GM18517 (cell line): ENCODE measurements at regions not wholly inside any gene's neighbourhood (a gene's known extent, or its start where the extent isn't known, plus 50 kb on each side); places are given as distances from the start of the nearest gene placed in this dataset.

Source experiments
- ATAC-seq: cut with Tn5 transposase; IDR thresholded peaks from one replicate; pipeline ENCODE4 v1.9.1; 2021; ENCODE audit warnings: mild to moderate bottlenecking, moderate library complexity; ENCODE audit not compliant: unreplicated experiment

DNA sequence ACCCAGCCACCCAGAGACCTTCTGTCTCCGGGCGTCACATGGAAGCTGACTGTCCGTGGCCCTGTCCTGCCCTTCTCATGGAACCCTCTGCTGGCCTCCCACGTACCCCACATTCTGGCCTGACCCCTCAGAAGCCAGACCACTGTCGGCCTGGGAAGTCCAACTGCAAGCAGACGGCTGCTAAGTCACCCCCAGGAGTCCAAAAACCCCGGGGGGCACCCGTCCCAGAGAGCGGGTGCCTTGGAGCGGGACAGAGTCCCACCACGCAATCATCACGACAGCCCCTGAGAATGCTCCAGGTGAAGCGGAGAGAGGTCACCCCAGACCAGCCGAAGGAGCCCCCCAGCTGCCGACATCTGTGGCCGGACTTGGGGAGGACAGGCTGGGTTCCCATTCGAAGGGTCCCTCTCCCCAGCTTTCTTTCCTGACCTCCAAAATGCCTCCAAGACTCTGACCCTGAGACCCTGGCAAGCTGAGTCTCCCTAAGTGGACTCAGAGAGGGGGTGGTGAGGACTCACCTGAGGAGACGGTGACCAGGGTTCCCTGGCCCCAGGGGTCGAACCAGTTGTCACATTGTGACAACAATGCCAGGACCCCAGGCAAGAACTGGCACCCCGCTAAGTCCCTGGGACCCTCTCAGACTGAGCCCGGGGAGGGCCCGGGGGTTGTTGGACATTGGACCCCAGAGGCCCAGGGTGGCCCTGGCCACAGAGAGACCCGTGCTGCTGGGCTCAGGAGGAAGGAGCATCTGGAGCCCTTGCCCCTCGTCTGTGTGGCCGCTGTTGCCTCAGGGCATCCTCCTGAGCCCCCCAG is 337.1 kb downstream of the TMEM121 start:
- no peak for ATAC-seq

DNA sequence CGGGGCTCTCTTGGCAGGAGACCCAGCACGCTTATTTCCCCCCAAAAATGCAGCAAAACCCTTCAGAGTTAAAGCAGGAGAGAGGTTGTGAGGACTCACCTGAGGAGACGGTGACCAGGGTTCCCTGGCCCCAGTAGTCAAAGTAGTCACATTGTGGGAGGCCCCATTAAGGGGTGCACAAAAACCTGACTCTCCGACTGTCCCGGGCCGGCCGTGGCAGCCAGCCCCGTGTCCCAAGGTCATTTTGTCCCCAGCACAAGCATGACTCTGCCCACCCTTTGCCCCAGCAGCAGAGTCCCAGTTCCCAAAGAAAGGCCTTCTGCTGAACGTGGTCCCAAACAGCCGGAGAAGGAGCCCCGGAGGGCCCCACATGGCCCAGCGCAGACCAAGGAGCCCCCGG is 337.7 kb downstream of the TMEM121 start:
- no peak for ATAC-seq

DNA sequence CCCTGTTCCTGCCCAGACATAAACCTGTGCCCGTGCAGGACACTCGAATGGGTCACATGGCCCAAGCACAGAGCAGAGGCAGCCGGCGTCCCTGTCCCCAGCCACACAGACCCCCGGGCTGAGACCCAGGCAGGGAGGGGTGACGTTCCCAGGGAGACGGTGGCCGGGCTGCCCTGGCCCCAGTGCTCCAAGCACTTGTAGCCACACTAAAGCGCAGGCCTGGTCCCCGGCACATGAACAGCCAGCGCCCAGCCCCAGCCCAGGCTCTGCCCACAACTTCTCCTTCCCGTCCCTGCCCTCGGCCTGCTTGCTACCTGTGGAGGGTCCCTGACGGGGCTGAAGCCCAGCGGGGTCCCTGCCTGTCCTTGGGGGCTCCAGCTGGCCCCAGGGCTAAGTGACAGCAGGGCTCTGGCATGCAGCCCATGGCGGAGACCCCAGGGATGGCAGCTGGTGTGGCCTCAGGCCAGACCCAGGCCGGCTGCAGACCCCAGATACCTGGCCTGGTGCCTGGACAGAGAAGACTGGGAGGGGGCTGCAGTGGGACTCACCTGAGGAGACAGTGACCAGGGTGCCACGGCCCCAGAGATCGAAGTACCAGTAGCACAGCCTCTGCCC is 338.4 kb downstream of the TMEM121 start:
- no peak for ATAC-seq

DNA sequence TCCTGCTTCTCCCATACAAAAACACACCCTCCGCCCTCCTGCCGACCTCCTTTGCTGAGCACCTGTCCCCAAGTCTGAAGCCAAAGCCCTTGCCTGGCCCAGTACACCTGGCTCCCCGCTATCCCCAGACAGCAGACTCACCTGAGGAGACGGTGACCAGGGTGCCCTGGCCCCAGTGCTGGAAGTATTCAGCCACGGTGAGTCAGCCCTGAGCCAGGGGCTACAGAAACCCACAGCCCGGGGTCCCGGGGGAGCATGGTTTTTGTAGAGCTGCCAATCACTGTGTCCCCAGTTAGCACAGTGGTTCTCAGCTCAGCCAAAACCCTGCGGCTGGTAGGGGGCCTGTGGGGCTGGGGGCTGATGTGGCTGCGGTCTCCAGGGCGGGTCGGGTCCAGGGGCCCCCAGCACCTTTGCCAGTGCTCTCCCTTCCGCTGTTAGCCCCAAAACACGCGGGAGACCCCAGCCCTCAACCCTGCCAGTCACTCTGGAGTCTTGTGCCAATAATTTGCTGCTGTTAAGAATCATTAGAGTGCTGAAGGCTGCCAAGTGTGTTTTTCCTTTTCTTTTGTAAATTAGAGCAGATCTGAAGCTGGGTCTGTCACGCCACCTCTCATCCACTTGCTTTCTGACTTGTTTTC is 339.0 kb downstream of the TMEM121 start:
- ATAC-seq: no peak

DNA sequence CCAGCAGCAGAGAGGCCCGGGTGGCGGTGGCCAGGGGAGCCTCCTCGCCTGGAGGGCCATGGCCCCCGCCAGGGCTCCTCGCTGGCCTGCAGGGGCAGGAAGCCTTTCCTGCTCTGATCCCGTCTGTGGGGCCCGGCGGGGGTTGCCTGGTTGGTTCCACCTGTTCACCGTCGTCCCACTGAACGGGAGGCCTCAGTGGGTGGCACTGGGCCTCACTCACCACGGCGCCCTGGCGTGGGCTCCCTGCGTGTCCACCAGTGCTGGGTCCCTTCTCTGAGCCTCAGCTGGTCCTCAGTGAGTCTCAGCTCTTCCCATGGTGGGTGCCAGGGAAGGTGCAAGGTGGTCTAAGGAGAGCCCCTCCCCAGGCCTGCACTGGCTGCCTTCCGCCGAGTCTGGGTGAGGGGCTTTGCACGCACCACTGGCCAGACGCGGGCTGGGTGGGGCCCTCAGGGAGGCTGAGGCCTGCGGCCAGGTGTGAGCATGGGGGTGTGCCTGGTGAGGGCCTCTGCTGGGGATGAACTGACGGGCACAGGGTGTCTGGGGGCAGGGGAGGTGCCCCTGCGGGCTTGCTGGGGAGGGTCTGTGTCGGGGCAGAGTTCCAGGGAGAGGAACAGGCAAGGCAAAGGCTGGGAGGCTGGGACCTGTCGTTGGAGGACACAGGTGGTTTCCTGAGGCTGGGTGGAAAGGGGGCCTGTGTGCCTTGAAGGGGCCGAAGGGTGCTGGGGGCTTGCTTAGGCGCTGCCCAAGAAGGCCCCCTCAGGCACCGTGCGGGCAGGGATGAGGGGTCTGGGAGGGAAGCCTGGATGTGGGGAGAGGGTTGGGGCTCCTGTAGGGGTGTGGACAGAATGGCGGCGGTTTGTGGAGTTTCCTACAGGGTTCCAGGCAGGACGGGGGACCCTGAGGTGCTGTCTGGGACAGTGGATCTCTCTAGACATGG is 339.8 kb downstream of the TMEM121 start:
- no peak for ATAC-seq

DNA sequence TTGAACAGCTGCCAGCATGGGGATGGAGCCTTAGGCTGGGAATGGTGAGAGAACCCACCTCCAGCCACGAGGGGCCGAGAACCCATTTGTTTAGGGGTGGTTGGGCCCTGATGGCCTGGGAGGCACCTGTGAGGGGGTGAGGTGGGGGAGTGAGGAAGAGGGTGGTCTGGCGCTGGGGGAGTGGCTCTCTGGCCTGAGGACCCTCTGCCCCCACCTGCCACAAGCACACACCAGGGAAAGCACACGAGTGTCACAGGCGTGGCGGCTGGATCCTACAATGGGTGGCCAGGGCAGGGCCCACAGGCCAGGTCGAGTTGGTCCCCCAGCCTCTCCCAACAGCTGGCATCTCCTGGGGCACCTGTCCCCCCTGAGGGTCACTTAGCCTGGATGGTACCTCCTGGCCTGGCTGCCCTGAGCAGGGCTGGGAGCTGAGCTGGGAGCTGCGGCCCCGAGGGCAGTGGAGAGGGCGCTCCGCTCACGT is 340.5 kb downstream of the TMEM121 start:
- ATAC-seq: no peak

DNA sequence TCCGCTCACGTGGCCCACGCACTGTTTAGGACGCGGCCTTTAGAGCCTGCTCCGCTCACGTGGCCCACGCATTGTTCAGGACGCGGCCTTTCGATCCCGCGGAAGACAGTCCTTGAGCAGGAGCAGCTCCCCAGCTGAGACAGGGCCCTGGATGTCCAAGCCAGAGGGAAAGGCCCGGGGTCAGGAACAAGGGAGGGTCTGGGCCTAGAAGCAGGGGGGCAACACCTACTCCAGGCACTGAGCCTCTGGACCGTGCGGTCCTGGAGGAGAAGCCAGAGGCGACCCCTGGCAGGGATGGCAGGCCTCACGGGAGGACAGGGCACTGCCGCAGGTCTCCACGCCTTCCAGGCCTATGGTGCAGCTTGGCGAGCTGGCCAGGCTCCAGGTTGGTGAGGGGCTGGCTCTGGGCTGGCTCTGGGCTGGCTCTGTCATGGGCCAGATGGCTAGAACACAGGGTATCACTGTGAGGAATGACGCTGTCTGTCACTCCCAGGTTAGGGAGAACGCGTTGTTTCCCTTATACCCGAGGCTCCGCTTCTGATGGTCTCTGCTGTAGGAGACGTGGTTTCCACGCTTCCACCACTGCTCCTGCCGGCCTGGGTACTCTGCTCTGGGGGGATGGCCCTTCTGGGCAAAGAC is 341.7 kb downstream of the TMEM121 start:
- no peak for ATAC-seq

DNA sequence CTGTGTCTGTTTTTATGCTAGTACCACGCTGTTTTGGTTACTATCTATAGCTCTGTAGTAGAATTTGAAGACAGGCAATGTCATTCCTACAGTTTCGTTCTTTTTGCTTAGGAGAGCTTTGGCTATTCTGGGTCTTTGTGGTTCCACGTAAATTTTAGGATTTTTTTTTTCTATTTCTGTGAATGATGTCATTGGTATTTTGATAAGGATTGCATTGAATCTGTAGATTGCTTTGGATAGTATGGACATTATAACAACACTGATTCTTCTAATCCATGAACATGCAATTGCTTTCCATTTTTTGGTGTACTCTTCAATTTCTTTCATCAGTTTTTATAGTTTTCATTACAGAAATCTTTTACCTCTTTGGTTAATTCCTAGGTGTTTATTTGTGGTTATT is 345.2 kb downstream of the TMEM121 start:
- no peak for ATAC-seq

DNA sequence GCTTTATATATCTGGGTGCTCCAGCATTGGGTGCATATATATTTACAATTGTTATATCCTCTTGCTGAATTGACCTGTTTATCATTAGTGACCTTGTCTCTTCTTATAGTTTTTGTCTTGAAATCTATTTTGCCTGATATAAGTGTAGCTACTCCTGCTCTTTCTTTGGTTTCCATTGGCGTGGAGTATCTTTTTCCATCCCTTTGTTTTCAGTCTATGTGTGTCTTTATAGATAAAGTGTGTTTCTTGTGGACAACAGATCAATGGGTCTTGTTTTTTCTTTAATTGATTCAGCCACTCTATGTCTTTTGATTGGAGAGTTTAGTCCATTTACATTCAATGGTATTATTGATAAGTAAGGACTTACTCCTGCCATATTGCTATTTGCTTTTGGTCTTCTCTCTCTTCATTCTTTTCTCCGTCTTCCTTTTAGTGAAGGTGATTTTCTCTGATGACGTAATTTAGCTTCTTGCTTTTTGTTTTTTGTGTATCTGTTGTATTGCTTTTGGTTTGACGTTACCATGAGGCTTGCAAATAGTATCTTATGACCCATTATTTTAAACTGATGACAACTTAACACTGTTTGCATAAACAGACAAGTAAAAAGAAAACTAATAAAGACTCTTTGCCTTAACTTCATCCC is 347.6 kb downstream of the TMEM121 start:
- ATAC-seq: no peak

DNA sequence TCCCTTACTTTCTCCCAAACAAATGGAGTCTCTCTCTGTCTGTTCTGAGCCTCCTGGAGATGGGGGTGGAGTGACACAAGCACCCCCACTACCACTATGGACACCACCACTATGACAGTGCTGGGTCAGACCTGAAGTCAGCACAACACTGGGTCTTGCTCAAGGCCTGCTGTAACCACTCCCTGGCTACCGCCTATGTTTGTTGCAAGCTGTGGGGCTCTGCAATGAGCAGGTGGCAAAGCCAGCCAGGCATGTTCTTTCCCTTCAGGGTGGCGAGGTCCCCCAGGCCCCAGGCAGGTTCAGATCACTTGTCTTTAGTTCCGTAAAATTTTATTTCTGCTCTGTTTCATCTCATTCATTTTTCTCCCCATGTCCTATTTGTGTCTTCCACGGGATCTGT is 349.8 kb downstream of the TMEM121 start:
- ATAC-seq: no peak

DNA sequence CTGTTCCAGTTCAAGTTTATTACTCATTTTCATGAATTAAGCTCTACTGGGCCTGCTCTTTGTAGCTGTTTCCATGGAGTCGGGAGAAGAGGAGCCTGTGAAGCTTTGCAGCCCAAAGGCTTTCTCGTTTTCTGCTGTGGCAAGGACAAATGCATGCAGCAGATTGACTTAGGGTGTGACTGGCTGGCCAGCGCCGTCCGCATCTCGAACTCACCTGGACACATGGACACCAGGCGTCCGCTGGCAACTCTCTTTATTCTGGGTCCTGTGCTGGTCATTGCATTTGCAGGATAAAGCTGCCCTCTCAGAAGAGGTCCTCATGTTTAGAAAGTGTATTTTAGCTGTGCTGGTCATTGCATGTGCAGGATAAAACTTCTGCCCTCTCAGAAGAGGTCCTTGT is 350.4 kb downstream of the TMEM121 start:
- ATAC-seq: no peak

DNA sequence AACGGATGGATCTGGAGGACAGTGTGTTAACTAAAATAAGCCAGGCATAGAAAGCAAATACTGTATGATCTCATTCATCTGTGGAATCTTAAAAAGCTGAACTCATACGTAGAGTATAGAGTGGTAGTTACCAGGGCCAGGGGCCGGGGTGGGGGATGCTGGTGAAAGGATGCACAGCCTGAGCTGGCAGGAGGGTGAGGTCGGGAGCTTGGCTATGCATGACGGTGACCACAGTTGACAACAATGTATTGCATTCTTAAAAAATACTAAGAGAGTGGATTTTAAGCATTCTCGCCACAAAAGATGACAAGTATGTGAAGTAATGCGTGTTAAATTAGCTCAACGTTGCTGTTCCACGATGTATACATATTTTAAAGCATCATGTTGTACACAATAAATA is 351.3 kb downstream of the TMEM121 start:
- no peak for ATAC-seq

DNA sequence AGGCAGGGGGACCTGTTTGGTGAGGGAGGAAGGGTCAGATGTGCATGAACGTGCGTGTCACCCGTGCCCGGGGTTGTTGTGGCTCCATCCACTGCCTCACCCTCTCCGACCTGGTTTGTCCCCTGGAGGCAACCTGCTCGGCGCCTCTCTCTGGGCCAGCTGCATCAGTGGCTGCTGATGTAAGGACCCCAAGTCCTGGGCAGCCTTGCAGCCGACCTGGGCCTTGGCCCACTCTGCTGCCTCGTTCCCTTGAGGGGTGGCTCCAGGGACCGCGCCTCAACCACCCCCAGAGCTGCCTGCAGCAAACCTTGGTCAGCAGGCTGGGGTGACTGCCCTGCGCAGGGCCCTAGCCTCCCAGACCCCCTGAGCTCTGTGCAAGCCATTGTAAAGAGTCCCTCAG is 351.7 kb downstream of the TMEM121 start:
- no peak for ATAC-seq

DNA sequence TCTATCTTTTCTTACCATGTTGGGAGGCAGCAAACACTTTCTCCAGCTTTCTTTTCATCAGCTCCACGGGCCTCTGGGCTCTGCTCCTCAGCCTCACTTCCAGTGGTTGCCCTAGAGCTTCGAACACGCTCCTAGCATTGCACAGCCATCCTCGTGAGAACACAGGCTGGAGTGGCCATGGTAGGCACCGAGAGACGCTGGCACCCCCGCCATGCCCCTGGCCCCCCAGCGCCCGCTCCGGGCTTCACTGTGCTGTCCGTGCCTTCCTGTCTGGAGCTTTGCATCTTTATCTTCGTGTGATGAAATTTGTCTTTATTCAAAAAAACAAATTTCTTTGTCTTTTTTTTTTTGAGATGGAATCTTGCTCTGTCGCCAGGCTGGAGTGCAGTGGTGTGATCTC is 352.2 kb downstream of the TMEM121 start:
- ATAC-seq: no peak

DNA sequence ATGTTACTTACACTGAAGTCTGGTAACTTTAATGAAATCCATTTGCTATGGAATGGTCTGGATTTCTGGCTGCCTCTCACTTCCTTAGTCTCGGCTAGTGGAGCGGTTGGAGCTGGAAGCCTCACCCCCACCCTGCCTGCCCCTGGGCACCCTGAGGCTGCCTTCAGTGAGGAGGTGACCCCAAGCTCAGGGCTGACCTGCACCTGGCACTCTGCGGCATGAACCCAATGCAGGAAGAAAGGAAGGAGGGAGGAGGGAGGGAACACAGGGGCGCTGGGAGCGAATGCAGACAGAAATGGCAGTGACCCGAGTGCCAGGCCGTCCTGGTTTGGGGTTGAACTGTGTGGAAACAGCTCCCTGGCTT is 353.1 kb downstream of the TMEM121 start:
- ATAC-seq: no peak

DNA sequence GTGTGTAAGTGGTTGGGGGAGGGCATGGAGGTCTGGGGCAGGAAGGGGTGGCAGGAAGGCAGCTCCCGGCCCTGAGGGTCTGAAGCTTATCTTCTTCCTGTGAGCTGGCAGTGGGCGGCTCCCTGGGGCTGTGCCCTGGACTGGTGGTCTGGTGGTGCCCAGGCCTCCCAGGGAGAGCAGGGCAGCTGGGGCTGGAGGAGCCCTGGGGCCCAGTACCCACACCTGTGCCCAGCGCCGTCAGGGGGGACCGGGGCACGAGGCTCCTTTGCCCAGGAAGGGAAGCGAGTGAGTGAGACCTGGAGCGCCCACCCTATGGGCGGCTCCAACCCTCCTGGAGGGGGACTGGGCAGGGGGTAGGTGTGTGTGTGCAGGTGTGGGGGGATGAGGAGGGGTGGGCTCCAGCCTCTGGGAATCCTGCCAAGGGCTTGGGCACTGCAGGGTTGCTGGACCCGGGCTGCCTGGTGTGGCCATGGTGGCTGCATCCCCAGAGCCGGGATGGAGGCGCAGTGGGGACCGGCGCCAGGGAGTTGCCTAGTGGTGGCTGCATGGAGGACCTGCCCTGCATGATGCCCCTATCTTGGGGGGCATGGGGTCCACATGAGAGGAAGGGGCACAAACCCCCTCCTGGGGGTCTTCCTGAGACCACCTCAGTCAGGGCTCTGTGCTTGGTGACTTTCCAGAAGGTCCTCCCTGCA is 353.6 kb downstream of the TMEM121 start:
- ATAC-seq: no peak

DNA sequence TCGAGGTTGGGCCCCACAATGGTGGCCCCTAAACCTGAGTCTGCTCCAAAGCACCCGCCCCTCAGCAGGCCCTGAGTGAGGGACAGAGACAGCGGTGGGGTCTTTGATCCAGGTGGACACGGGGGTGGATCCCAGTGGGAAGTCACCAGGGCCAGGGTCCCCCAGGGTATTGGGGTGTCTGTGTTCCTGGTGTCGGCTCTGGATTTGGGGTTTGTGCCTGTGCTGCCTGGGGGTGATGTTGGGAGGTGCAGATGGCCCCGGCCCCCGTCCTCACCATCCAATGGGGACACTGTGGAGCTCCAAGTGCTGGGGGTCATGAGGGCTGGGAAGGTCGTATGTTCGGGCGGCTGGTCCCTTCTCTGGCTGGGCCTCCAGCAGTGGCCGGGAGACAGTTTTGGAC is 354.2 kb downstream of the TMEM121 start:
- ATAC-seq: no peak

DNA sequence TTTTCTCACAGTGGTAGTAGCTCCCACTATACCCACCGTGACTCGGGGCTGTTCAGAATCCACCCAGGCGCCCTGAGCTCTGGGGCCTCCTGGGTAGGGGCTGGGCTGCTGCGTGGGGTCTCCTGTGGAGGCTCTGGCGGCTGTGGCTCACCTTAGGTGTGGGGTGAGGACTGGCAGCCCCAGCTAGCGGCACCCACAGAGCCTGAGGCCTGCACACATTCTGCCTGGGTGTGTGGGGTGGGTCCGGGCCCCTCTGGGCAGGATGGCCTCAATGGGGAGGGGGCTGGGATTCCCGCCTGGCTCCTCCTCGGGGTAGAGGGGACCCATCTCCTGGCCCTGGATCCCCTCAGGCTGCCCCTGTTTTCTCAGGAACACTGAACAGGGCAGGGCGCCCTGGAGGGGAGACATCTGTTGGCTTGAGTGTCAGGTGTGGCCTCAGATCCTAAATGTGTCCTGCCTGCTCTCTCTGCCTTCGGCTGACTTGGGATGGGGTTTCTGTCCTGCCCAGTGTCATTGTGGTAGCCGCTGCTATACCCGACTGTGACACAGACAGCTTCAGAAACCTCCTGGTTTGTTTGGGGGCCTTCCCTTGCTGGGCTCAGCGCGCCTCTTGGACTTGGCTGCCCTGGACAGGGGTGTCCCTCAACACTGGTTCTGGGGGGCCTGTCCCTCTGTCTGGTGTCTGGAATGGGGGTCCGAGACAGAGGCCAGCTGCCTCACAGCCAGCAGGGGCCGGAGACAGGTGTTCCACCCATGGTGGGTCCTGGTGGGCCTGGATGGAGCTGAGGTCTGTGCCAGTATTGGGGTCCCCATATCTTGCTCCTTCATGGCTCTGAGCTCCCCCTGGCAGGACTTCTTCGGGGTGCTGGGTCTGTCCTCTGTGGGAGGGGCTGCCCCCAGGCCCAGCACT is 354.9 kb downstream of the TMEM121 start:
- no peak for ATAC-seq
